PC-3 (cell line): ENCODE measurements at regions not wholly inside any gene's neighbourhood (a gene's known extent, or its start where the extent isn't known, plus 50 kb on each side); places are given as distances from the start of the nearest gene placed in this dataset.

ENCODE experiments used
- EZH2 ChIP-seq: fragments of 300-600 bp; sonication (generic); IDR thresholded peaks from one replicate; pipeline ENCODE4 v1.6.1; 2017; ENCODE audit warnings: antibody characterized with exemption, mild to moderate bottlenecking, low read length; ENCODE audit not compliant: unreplicated experiment
- TF ChIP-seq, protein P1 (sequence below): fragments of 300-600 bp; sonication (generic); conservative IDR thresholded peaks from 2 replicates; pipeline ENCODE4 v1.5.1; 2017; ENCODE audit warnings: antibody characterized with exemption, low read depth, mild to moderate bottlenecking, low read length

DNA sequence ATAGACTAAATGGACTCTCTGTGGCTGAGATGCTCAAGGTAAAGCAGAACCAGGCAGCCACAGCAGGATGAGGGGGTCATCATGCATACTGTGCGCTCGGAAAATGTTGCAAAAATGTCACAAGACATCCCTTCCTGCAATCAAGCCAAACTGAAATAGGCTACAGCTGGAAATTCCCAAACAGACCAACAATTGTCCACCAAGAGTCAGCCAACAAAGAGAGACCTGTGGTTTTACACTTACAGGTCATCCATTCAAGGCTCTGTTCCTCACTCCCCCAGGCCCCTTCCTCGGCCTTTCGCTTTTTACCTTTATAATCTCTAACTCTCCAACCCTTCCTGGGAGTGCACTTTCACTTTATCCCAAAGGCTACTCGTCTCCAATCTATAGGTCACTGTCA, 1066.9 kb downstream of the TSN start:
- no peak for TF ChIP-seq EZH2
- TF ChIP-seq, protein P1, sequence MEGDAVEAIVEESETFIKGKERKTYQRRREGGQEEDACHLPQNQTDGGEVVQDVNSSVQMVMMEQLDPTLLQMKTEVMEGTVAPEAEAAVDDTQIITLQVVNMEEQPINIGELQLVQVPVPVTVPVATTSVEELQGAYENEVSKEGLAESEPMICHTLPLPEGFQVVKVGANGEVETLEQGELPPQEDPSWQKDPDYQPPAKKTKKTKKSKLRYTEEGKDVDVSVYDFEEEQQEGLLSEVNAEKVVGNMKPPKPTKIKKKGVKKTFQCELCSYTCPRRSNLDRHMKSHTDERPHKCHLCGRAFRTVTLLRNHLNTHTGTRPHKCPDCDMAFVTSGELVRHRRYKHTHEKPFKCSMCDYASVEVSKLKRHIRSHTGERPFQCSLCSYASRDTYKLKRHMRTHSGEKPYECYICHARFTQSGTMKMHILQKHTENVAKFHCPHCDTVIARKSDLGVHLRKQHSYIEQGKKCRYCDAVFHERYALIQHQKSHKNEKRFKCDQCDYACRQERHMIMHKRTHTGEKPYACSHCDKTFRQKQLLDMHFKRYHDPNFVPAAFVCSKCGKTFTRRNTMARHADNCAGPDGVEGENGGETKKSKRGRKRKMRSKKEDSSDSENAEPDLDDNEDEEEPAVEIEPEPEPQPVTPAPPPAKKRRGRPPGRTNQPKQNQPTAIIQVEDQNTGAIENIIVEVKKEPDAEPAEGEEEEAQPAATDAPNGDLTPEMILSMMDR, result no peak
